WTC11 (cell line): ENCODE measurements at regions not wholly inside any gene's neighbourhood (a gene's known extent, or its start where the extent isn't known, plus 50 kb on each side); places are given as distances from the start of the nearest gene placed in this dataset.

Experiments
- TCF7 ChIP-seq: sonication (generic); formaldehyde crosslinking; IDR thresholded peaks from 2 replicates; pipeline ENCODE4 v1.8.0; 2022; ENCODE audit warnings: mild to moderate bottlenecking, low read depth, missing genetic modification reagents, moderate library complexity
- TF ChIP-seq, protein P1 (sequence below): sonication (generic); formaldehyde crosslinking; conservative IDR thresholded peaks from 2 replicates; pipeline ENCODE4 v1.8.1; 2022; ENCODE audit warnings: mild to moderate bottlenecking, missing genetic modification reagents

- no peak for TF ChIP-seq TCF7 (CRISPR knock-in tag)
- TF ChIP-seq, protein P1, sequence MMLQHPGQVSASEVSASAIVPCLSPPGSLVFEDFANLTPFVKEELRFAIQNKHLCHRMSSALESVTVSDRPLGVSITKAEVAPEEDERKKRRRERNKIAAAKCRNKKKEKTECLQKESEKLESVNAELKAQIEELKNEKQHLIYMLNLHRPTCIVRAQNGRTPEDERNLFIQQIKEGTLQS (CRISPR knock-in tag), result no peak
These were observed 103.7 kb downstream of the ATPSCKMT start for GRCh38 chr5:10145923-10146401.
